ENCODE measurements at regions not wholly inside any gene's neighbourhood (a gene's known extent, or its start where the extent isn't known, plus 50 kb on each side); places are given as distances from the start of the nearest gene placed in this dataset.
"Not testable (repeated sequence)": the region's sequence is repeated elsewhere in the genome, so short reads cannot be mapped to it uniquely, and the experiment has no call there.

GRCh38 chr2:161068670-161069069 is 91.6 kb upstream of the TANK start:
- DNase-seq (ENCODE audit: low spot score) = no peak

GRCh38 chr2:161070693-161071479 is 89.3 kb upstream of the TANK start:
- DNase-seq (ENCODE audit: low spot score) = no peak

GRCh38 chr2:161072436-161072835 is 87.8 kb upstream of the TANK start:
- DNase-seq (ENCODE audit: low spot score) = not testable (repeated sequence)

GRCh38 chr2:161075701-161076100 is 84.5 kb upstream of the TANK start:
- no peak for DNase-seq (ENCODE audit: low spot score)

GRCh38 chr2:161076936-161077335 is 83.3 kb upstream of the TANK start:
- DNase-seq (ENCODE audit: low spot score) = no peak

GRCh38 chr2:161077367-161078210 is 82.6 kb upstream of the TANK start:
- no peak for DNase-seq (ENCODE audit: low spot score)

- DNase-seq (ENCODE audit: low spot score) = no peak
Observed at GRCh38 chr2:161078211-161078539, 82.1 kb upstream of the TANK start.

- no peak for DNase-seq (ENCODE audit: low spot score)
Observed at GRCh38 chr2:161085149-161085548, 75.1 kb upstream of the TANK start.

- DNase-seq (ENCODE audit: low spot score) = no peak
Observed at GRCh38 chr2:161088658-161089350, 71.4 kb upstream of the TANK start.

GRCh38 chr2:161090411-161090810 is 69.8 kb upstream of the TANK start:
- DNase-seq (ENCODE audit: low spot score) = no peak

GRCh38 chr2:161095314-161095713 is 64.9 kb upstream of the TANK start:
- DNase-seq (ENCODE audit: low spot score) = no peak

- no peak for DNase-seq (ENCODE audit: low spot score)
Observed at GRCh38 chr2:161096336-161096735, 63.9 kb upstream of the TANK start.

GRCh38 chr2:161097157-161097556 is 63.1 kb upstream of the TANK start:
- no peak for DNase-seq (ENCODE audit: low spot score)

GRCh38 chr2:161100211-161100895 is 59.9 kb upstream of the TANK start:
- DNase-seq (ENCODE audit: low spot score) = no peak

GRCh38 chr2:161101406-161101805 is 58.8 kb upstream of the TANK start:
- DNase-seq (ENCODE audit: low spot score) = no peak

- no peak for DNase-seq (ENCODE audit: low spot score)
Observed at GRCh38 chr2:161102770-161103450, 57.3 kb upstream of the TANK start.

GRCh38 chr2:161103451-161103831 is 56.8 kb upstream of the TANK start:
- no peak for DNase-seq (ENCODE audit: low spot score)

GRCh38 chr2:161104054-161104553 is 56.1 kb upstream of the TANK start:
- DNase-seq (ENCODE audit: low spot score) = no peak

- DNase-seq (ENCODE audit: low spot score) = no peak
Observed at GRCh38 chr2:161107265-161107664, 53.0 kb upstream of the TANK start.
